ENCODE measurements at regions not wholly inside any gene's neighbourhood (a gene's known extent, or its start where the extent isn't known, plus 50 kb on each side); places are given as distances from the start of the nearest gene placed in this dataset.

DNA sequence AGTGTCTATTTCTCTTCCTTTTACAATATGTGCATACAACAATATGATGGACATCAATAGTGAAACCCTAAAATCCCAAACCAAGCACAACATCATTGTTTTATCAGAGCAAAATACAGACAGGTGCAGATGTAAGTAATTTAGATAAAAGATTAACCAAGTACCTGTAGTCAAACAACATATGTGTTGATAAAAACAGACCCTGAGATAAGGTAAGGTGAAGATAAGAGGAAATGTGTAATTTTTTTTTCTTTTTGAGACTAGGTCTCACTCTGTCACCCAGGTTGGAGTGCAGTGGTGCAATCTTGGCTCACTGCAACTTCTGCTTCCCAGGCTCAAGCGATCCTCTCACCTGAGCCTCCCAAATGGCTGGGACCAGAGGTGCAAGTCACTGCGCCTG is 589.8 kb downstream of the PLCL1 start:
- TF ChIP-seq, protein P1, sequence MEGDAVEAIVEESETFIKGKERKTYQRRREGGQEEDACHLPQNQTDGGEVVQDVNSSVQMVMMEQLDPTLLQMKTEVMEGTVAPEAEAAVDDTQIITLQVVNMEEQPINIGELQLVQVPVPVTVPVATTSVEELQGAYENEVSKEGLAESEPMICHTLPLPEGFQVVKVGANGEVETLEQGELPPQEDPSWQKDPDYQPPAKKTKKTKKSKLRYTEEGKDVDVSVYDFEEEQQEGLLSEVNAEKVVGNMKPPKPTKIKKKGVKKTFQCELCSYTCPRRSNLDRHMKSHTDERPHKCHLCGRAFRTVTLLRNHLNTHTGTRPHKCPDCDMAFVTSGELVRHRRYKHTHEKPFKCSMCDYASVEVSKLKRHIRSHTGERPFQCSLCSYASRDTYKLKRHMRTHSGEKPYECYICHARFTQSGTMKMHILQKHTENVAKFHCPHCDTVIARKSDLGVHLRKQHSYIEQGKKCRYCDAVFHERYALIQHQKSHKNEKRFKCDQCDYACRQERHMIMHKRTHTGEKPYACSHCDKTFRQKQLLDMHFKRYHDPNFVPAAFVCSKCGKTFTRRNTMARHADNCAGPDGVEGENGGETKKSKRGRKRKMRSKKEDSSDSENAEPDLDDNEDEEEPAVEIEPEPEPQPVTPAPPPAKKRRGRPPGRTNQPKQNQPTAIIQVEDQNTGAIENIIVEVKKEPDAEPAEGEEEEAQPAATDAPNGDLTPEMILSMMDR (IDR thresholded peaks at IDR 0.05; ENCODE audit: poor library complexity), result no peak
- TF ChIP-seq EZH2 (IDR thresholded peaks at IDR 0.05; ENCODE audit: borderline replicate concordance) (no peak), EZH2phosphoT487 (IDR thresholded peaks at IDR 0.05; ENCODE audit: low read depth, severe bottlenecking, unreplicated experiment) (no peak)

Measured in hepatocyte (in vitro differentiated cells).